AG20443 (cell line): ENCODE measurements at regions not wholly inside any gene's neighbourhood (a gene's known extent, or its start where the extent isn't known, plus 50 kb on each side); places are given as distances from the start of the nearest gene placed in this dataset.
"Not testable (repeated sequence)": the region's sequence is repeated elsewhere in the genome, so short reads cannot be mapped to it uniquely, and the experiment has no call there.

Source experiments
- DNase-seq: peaks from one replicate; pipeline ENCODE4 v3.0.0; 2012; ENCODE audit warnings: low spot score, mixed read lengths

- DNase-seq = no peak
These were observed 428.6 kb downstream of the AACS start for GRCh38 chr12:125493704-125494308.

GRCh38 chr12:125503128-125503527, 437.9 kb downstream of the AACS start:
- DNase-seq = no peak

GRCh38 chr12:125509195-125509594, 444.0 kb downstream of the AACS start:
- DNase-seq = no peak

DNA sequence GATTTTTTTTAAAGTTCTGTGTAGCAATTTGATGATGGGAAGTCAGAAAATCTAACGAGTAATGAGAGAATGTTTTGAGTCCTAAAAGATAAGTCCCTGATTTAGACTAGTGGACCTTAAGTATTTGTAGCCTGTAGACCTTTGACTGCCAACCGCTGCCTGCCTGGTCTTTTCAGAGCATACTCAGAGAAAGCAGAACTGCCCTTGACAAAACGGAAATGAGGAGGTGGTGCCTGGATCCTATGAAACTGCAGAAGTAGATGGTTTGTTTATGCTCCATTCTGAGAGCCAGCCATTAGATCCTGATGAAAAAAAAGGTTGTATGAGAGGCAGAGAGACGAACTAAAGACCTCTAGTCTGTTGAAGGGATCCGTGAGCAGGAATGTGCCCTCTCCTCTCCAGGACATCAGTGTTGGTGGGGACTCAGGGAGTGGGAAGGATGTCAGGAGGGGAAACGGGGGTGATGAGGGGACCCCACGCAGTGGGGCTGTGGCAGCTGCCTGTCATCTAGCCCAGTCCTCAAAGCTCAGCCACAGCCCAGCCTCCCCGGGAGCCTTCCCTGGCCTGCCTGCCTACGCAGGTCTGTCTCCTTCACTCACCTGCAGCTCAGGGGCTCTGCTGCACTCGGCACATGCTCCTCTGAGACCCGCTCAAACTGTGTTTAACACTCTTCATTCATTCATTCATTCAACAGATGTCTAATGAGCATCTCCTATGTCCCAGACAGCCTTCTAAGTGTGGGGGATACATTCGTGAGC, 447.5 kb downstream of the AACS start:
- DNase-seq = no peak

- no peak for DNase-seq
These were observed 450.7 kb downstream of the AACS start for GRCh38 chr12:125515887-125516286.

DNA sequence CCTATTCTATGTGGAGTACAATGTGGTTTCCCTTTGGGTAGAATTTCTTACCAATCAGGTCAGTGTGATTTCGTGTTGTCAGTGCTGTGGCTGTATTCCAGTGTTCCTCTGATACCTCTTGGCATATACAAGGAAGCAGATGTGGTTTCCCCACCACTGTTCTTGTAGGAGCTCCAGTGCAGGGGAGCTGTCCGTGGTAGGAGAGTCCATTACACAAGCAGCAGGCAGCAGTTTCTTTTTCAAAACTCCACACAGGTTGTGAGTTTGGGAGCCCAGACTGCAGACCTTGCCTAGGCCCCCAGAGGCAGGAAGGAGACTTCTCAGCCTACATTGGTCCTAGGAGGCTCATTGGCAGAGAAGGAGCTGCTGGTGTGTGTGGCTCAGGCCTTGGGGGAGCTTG, 452.8 kb downstream of the AACS start:
- no peak for DNase-seq

GRCh38 chr12:125519026-125519651, 453.9 kb downstream of the AACS start:
- DNase-seq = no peak

DNA sequence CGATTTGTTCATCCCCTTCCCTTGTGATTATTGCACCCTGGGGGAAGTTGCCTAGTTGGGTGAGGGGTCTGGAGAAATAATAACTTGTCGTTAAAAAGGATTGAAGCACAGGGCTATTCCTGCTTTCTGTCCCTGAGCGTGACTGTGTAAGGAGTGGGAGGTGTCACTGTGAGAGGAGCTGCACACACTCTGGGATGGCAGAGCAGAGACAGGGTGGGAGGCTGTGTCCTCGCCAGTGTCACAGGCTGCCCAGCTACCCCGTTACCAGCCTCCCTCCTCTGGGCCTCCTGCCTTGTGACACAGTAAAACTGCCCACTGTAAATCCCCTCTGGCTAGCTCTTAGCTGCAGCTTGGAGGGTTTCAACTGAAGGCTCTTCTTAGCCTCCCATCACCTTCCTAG, 460.6 kb downstream of the AACS start:
- DNase-seq = no peak

- DNase-seq = no peak
These were observed 463.0 kb downstream of the AACS start for GRCh38 chr12:125528281-125528680.

GRCh38 chr12:125530201-125530600, 465.0 kb downstream of the AACS start:
- DNase-seq = no peak

DNA sequence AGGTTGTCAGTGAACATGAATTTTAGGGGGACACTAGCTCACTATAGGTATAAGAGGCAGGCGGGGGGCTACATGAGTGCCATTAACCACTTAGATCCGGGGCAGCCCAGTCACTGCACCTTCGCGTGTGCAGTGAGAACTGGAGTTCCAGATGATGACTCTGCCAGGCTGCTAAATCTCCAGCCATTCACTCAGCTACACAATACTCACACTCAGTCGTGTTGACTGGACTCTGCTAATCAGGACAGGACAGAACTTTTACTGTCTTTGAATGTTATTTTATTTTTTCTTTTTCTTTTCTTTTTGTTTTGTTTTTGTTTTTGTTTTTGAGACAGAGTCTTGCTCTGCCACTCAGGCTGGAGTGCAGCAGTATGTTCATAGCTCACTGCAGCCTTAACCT, 465.6 kb downstream of the AACS start:
- DNase-seq = no peak

DNA sequence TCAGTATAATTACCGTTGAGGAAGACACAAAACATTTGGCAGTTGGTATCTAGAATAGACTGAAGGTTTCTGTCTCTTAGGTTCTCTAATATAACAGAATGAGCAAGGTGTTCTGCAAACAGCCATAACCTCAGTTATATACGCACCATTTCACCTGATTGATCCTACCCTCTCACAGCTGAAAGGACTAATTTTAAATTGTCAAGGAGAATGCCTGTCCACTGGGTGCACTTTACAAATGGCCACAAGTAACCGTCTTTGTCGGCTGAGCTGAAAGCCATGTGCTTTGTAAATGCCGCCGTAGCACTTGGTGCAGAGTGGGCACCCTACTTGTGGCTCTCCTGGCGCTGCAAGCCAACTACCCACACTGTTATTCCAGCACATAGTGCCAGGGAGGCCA, 466.3 kb downstream of the AACS start:
- no peak for DNase-seq

- peak; percentile 39 for DNase-seq
These were observed 468.3 kb downstream of the AACS start for GRCh38 chr12:125533434-125534029.

- no peak for DNase-seq
These were observed 473.4 kb downstream of the AACS start for GRCh38 chr12:125538401-125539199.

DNA sequence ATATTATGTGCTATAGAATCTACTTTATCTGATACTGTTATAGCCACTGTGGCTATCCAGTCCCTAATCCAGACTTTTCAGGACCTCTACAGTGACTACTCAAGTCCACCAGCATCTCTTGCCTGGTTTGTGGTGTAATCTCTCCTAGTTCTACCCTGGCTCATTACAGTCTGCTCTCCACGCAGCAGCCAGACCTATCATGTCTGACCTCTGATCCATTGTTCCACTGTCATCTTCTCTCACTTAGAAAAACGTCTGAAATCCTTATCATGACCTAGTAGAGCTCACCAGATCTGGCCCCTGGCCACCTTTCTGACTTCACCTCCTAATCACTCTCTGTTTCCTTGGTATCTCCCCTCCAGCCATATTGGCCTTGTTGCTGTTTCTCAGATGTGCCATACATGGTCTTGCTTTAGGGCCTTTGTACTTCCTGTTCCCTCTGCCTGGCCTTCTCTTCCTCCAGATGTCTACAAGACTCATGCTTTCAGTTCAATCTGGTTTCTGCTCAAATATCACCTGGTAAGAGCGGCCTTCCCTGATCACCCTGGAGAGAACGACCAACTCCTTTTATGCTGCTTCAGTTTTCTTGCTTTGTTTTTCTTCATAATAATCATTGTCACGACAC, 475.5 kb downstream of the AACS start:
- DNase-seq = no peak

GRCh38 chr12:125544960-125545359, 479.7 kb downstream of the AACS start:
- no peak for DNase-seq

GRCh38 chr12:125549171-125549570, 483.9 kb downstream of the AACS start:
- no peak for DNase-seq

GRCh38 chr12:125549836-125550235, 484.6 kb downstream of the AACS start:
- no peak for DNase-seq

GRCh38 chr12:125552295-125552694, 487.1 kb downstream of the AACS start:
- DNase-seq = no peak

GRCh38 chr12:125561008-125561407, 495.8 kb downstream of the AACS start:
- DNase-seq = not testable (repeated sequence)

DNA sequence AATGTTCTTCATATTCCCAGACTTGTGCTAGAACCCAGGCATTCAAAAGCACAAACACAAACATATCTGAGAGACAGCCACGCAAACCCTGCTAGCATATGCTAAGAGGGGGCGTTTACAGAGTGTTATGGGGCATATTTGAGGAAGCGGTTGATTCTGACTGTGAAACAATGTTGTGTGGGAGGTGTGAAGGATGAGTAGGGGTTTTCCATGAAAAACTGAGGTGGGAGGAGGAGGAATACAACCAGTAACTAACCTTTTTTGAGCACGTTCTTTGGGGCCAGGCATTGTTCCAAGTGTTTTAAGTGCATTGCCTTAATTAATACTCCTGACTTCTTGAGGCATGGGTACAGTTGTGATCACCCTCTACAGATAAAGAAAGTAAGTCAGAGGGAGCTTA, 499.5 kb downstream of the AACS start:
- DNase-seq = no peak

- no peak for DNase-seq
These were observed 502.3 kb downstream of the AACS start for GRCh38 chr12:125567581-125567980.
